Sigmoid colon (tissue), 6 donors: ENCODE measurements at regions not wholly inside any gene's neighbourhood (a gene's known extent, or its start where the extent isn't known, plus 50 kb on each side); places are given as distances from the start of the nearest gene placed in this dataset.

ENCODE experiments used
- DNase-seq: peaks from one replicate; pipeline ENCODE4 v3.0.0-alpha.2; 2019
- H3K27ac ChIP-seq, 4 donors: fragments of 200-600 bp; sonication (generic); one replicate each; pipeline ENCODE4 v1.5.1; 2016 to 2019; ENCODE audit warnings: mild to moderate bottlenecking in 1 of 4
- H3K27me3 ChIP-seq, 3 donors: fragments of 200-600 bp; sonication (generic); one replicate each; pipeline ENCODE4 v1.5.1; 2019; ENCODE audit warnings: mild to moderate bottlenecking in 1 of 3
- H3K36me3 ChIP-seq, 4 donors: fragments of 200-600 bp; sonication (generic); one replicate each; pipeline ENCODE4 v1.5.1; 2016 to 2019
- H3K4me1 ChIP-seq, 4 donors: fragments of 200-600 bp; sonication (generic); one replicate each; pipeline ENCODE4 v1.5.1; 2017 to 2019
- H3K4me3 ChIP-seq, 4 donors: fragments of 200-600 bp; sonication (generic); one replicate each; pipeline ENCODE4 v1.5.1; 2017 to 2019; ENCODE audit warnings: mild to moderate bottlenecking in 2 of 4, moderate library complexity in 1 of 4
- H3K9me3 ChIP-seq, 4 donors: fragments of 200-600 bp in 3 of 4; sonication (generic) in 3 of 4; one replicate each; pipeline versions ENCODE4 v1.5.1 to v1.6.1; 2013 to 2019
- EP300 ChIP-seq, 4 donors: sonication (generic); formaldehyde crosslinking; IDR thresholded peaks; one replicate each; pipeline ENCODE4 v1.6.1; 2017; ENCODE audit warnings: antibody characterized with exemption in 4 of 4
- POLR2A ChIP-seq, 2 donors: fragments of 450-650 bp; IDR thresholded peaks; one replicate each; pipeline ENCODE4 v1.6.1; 2016; ENCODE audit warnings: antibody characterized with exemption in 2 of 2, mild to moderate bottlenecking in 2 of 2, moderate library complexity in 2 of 2
- POLR2AphosphoS5 ChIP-seq, 4 donors: sonication (generic); formaldehyde crosslinking; IDR thresholded peaks; one replicate each; pipeline ENCODE4 v1.6.1; 2017; ENCODE audit warnings: antibody characterized with exemption in 4 of 4
- WGBS, 2 donors: extraction: QIAGEN DNeasy Blood & Tissue Kit; methylation state at CpG; one replicate each; pipeline ENCODE4 v1.1.7; 2013; 5-methylcytosine and 5-hydroxymethylcytosine counted together
- intact Hi-C: fragments of 100-400 bp; cut with DNase I; formaldehyde crosslinking; loops from one replicate; pipeline ENCODE4 v1.15.1; 2023
- TF ChIP-seq, protein P1 (sequence below), 4 experiments: fragments of 450-650 bp in 3 of 4; fragments of 200-600 bp in 1 of 4; IDR thresholded peaks; one replicate each; pipeline ENCODE4 v1.5.1; 2016 to 2019; ENCODE audit warnings: antibody characterized with exemption in 4 of 4, mild to moderate bottlenecking in 3 of 4, moderate library complexity in 2 of 4
- donor health status: healthy with polysubstance abuse.
- donor health status: healthy.

DNA sequence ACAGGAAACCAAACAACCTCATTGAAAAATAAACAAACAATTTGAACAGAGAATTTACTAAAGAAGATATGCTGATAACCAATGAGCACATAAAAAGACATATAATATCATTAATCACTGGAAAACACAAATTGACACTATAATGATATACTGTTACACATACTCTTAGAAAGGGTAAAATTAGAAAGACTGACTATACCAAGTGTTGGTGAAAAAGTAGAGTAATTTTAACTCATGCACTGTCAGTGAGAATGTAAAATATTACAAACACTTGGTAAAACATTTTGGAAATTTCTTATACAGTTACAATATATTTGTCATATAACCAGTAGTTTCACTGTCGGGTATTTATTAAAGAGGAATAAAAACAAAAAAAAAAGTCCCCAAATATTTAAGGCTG, 1139.2 kb upstream of the GJE1 start:
- TF ChIP-seq, protein P1, sequence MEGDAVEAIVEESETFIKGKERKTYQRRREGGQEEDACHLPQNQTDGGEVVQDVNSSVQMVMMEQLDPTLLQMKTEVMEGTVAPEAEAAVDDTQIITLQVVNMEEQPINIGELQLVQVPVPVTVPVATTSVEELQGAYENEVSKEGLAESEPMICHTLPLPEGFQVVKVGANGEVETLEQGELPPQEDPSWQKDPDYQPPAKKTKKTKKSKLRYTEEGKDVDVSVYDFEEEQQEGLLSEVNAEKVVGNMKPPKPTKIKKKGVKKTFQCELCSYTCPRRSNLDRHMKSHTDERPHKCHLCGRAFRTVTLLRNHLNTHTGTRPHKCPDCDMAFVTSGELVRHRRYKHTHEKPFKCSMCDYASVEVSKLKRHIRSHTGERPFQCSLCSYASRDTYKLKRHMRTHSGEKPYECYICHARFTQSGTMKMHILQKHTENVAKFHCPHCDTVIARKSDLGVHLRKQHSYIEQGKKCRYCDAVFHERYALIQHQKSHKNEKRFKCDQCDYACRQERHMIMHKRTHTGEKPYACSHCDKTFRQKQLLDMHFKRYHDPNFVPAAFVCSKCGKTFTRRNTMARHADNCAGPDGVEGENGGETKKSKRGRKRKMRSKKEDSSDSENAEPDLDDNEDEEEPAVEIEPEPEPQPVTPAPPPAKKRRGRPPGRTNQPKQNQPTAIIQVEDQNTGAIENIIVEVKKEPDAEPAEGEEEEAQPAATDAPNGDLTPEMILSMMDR (IDR thresholded peaks at IDR 0.05) = no peak
- no peak for TF ChIP-seq POLR2AphosphoS5 (IDR thresholded peaks at IDR 0.05)
- no peak for TF ChIP-seq EP300 (IDR thresholded peaks at IDR 0.05)
- no peak for TF ChIP-seq POLR2A (IDR thresholded peaks at IDR 0.05)
- no peak overlapping the region for H3K27ac ChIP-seq
- 93 to 98% methylated on average over 1 of the region's 1 CpG for WGBS, 2 donors
- intact Hi-C loops = no loop called here
- no peaks in the 10 kb centered on the region for H3K27me3 ChIP-seq
- H3K4me3 ChIP-seq = no peak overlapping the region
- H3K36me3 ChIP-seq = no peaks in the 10 kb centered on the region
- no peaks in the 10 kb centered on the region for H3K9me3 ChIP-seq
- DNase-seq = no peak
- no peaks in the 10 kb centered on the region for H3K4me1 ChIP-seq

DNA sequence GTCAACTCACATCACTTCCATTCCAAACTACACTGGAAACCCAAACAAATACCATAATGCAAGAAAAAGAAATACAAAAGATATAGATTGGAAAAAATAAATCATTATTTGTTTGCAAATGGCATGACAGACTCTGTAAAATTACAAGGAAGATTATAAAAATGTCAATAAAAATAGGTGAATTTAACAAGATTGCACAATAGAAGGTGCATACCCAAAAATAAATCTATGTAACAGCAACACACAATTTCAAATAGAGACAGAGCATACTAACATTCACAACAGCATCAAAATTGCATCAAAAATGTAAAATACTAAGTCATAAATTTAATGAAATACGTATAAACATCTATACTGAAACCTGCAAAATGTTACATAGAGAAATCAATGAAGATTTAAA, 1140.0 kb upstream of the GJE1 start:
- no peak overlapping the region for H3K27ac ChIP-seq
- WGBS, 2 donors = 86 to 89% methylated on average over 1 of the region's 1 CpG
- intact Hi-C loops = no loop called here
- DNase-seq = no peak
- no peaks in the 10 kb centered on the region for H3K36me3 ChIP-seq
- TF ChIP-seq POLR2AphosphoS5 (IDR thresholded peaks at IDR 0.05) (no peak), EP300 (IDR thresholded peaks at IDR 0.05) (no peak), POLR2A (IDR thresholded peaks at IDR 0.05) (no peak)
- TF ChIP-seq, protein P1 (IDR thresholded peaks at IDR 0.05) = no peak
- no peaks in the 10 kb centered on the region for H3K9me3 ChIP-seq
- H3K4me3 ChIP-seq = no peak overlapping the region
- no peaks in the 10 kb centered on the region for H3K27me3 ChIP-seq
- H3K4me1 ChIP-seq = peaks cover 0 to 2% (median under 1%) of the 10 kb centered on the region in 4 donors

DNA sequence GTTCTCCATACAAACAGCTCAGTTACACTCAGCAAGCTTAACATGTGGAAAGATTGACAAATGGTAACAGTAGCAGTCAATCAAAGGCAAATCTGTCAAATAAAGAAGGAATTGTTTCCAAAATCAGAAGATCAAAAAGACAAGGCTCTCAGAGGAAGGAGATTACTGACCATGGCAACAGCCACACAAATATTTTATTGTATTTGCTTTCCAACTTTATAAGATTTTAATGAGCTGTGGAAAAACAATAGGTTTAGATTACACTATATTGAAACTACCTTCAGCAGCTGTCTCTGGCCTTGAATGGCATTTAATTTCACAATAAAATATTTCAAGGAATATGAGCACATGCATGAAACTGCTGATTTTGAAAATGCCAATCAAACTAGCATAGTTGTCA, 1143.9 kb upstream of the GJE1 start:
- H3K4me1 ChIP-seq = peaks cover 0 to 24% (median 11%) of the 10 kb centered on the region in 4 donors
- no peak overlapping the region for H3K27ac ChIP-seq
- no peaks in the 10 kb centered on the region for H3K27me3 ChIP-seq
- no peak overlapping the region for H3K4me3 ChIP-seq
- no peaks in the 10 kb centered on the region for H3K9me3 ChIP-seq
- TF ChIP-seq POLR2AphosphoS5 (IDR thresholded peaks at IDR 0.05) = no peak
- TF ChIP-seq EP300 (IDR thresholded peaks at IDR 0.05) = no peak
- TF ChIP-seq POLR2A (IDR thresholded peaks at IDR 0.05) = no peak
- TF ChIP-seq, protein P1 (IDR thresholded peaks at IDR 0.05) = no peak
- no peaks in the 10 kb centered on the region for H3K36me3 ChIP-seq
- intact Hi-C loops = no loop called here
- no peak for DNase-seq

DNA sequence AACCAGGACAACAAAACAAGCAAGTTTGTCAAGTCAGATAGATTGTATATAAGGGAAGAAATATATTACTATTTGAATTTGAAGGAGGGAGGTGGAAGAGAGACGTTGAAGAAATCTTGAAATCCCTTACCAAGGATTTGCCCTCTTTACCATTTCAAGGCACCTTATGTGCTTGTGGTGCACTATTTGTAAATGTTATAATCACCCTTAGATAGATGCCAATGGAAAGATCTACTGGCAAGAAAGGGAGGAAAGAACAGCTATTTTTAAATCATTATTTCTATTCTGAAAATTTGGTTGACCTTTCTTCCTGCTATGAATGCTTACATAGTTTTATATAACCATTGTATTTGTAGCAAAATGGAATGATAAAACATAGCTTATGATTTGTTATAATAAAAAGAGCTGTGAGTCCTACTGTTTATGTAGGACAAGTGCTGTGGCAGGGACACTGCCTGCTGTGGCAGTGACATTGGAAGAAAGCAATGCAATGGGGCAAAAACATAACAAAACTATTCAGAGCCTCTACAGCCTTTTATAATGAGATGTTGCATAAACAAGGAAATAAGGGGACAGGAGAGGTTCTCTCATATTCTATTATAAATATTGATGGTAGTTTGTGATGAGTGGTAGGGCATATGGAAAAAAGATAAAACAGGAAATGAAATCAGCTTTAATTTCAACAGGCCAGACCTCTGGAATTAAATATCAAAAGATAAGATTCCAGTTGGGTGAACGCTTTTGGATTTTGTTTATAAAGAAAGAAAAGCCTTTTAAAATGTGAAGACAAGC, 1145.2 kb upstream of the GJE1 start:
- Histone ChIP-seq H3K4me3 (no peak overlapping the region), H3K27ac (no peak overlapping the region), H3K36me3 (no peaks in the 10 kb centered on the region), H3K9me3 (no peaks in the 10 kb centered on the region), H3K27me3 (no peaks in the 10 kb centered on the region), H3K4me1 (peaks cover 0 to 24% (median 11%) of the 10 kb centered on the region in 4 donors)
- intact Hi-C loops = no loop called here
- WGBS, 2 donors = 70 to 79% methylated on average over 2 of the region's 2 CpGs
- TF ChIP-seq POLR2AphosphoS5 (IDR thresholded peaks at IDR 0.05) = no peak
- TF ChIP-seq, protein P1 (IDR thresholded peaks at IDR 0.05) = no peak
- TF ChIP-seq POLR2A (IDR thresholded peaks at IDR 0.05) = no peak
- TF ChIP-seq EP300 (IDR thresholded peaks at IDR 0.05) = no peak
- DNase-seq = no peak
